A549 (cell line): ENCODE measurements at regions not wholly inside any gene's neighbourhood (a gene's known extent, or its start where the extent isn't known, plus 50 kb on each side); places are given as distances from the start of the nearest gene placed in this dataset.

Source experiments
- ATAC-seq, 2 experiments: fragments of 200-7000 bp in 1 of 2; fragments of >200 bp in 1 of 2; cut with Nextera tagmentation in 1 of 2; cut with Tn5 transposase in 1 of 2; 3 replicates each; pipeline versions ENCODE4 v1.8.0 to v1.9.1; 2018 to 2020; ENCODE audit warnings: mild to moderate bottlenecking in 1 of 2, moderate library complexity in 1 of 2
- CTCF ChIA-PET: fragments of 300-600 bp; sonication (Branson Sonifier 250); formaldehyde crosslinking; extraction: SDS; loops from one replicate; lab custom pipeline; 2021; ENCODE audit warnings: antibody characterized with exemption, inconsistent platforms; lab: Yijun Ruan, JAX
- POLR2A ChIA-PET: fragments of 350-600 bp; formaldehyde crosslinking; extraction: SDS; loops from one replicate; lab custom pipeline; 2021; ENCODE audit warnings: antibody characterized with exemption, inconsistent platforms; lab: Yijun Ruan, JAX
- DNase-seq, 2 experiments: peaks; one replicate each; pipeline versions ENCODE4 v3.0.0 to v3.0.0-alpha.2; 2011 to 2016; ENCODE audit warnings: low read depth in 1 of 2, low spot score in 1 of 2
- FAIRE-seq: peaks from 2 replicates; lab custom pipeline; 2011; peaks lifted over from hg19 to GRCh38; lab: Jason Lieb, UNC
- H3K27ac ChIP-seq, 2 experiments: fragments of >200 bp; sonication (Bioruptor Twin); formaldehyde crosslinking; 3 replicates each; pipeline ENCODE4 v1.5.1; 2016 to 2017
- H3K4me1 ChIP-seq: fragments of >200 bp; sonication (Bioruptor Twin); formaldehyde crosslinking; 3 replicates; pipeline ENCODE4 v1.6.1; 2016
- H3K4me2 ChIP-seq: fragments of >200 bp; sonication (Bioruptor Twin); formaldehyde crosslinking; 3 replicates; pipeline ENCODE4 v1.6.1; 2016
- H3K4me3 ChIP-seq: fragments of >200 bp; sonication (Bioruptor Twin); formaldehyde crosslinking; 3 replicates; pipeline ENCODE4 v1.5.1; 2016
- H3K9me3 ChIP-seq: fragments of >200 bp; sonication (Bioruptor Twin); formaldehyde crosslinking; 3 replicates; pipeline ENCODE4 v1.6.1; 2016
- BHLHE40 ChIP-seq: IDR thresholded peaks from 2 replicates; pipeline ENCODE4 v1.6.1; 2012; ENCODE audit warnings: low read depth, low read length, inconsistent platforms
- CBX2 ChIP-seq: fragments of 200-600 bp; sonication (generic); IDR thresholded peaks from 2 replicates; pipeline ENCODE4 v1.6.1; 2016; ENCODE audit warnings: low read depth, mild to moderate bottlenecking, borderline replicate concordance
- CEBPB ChIP-seq, 2 experiments: fragments of >200 bp in 1 of 2; sonication (Bioruptor Twin) in 1 of 2; formaldehyde crosslinking in 1 of 2; IDR thresholded peaks; 2 replicates each; pipeline ENCODE4 v1.6.1; 2012 to 2016
- CHD2 ChIP-seq: fragments of 150-350 bp; IDR thresholded peaks from 2 replicates; pipeline ENCODE4 v1.6.1; 2014; ENCODE audit warnings: low read length; ENCODE audit not compliant: partially characterized antibody
- CHD4 ChIP-seq: fragments of 200-600 bp; sonication (generic); IDR thresholded peaks from 2 replicates; pipeline ENCODE4 v1.6.1; 2016; ENCODE audit warnings: antibody characterized with exemption, mild to moderate bottlenecking, borderline replicate concordance
- EHMT2 ChIP-seq: fragments of 200-600 bp; sonication (generic); IDR thresholded peaks from 2 replicates; pipeline ENCODE4 v1.6.1; 2016; ENCODE audit warnings: antibody characterized with exemption, low read depth, mild to moderate bottlenecking, moderate library complexity
- EP300 ChIP-seq, 2 experiments: fragments of >200 bp; sonication (Bioruptor Twin); formaldehyde crosslinking; IDR thresholded peaks; 2 replicates in 1 of 2; 3 replicates in 1 of 2; pipeline ENCODE4 v1.6.1; 2016 to 2017
- FOSB ChIP-seq: fragments of 250-450 bp; sonication (Bioruptor Pico); IDR thresholded peaks from 2 replicates; pipeline ENCODE4 v1.5.0; 2020; ENCODE audit warnings: mild to moderate bottlenecking, moderate library complexity
- FOXS1 ChIP-seq: fragments of 250-450 bp; sonication (Bioruptor Pico); IDR thresholded peaks from 2 replicates; pipeline ENCODE4 v1.5.0; 2020; ENCODE audit warnings: mild to moderate bottlenecking, moderate library complexity
- GATA3 ChIP-seq: IDR thresholded peaks from 2 replicates; pipeline ENCODE4 v1.6.1; 2012; ENCODE audit warnings: borderline replicate concordance
- HDAC2 ChIP-seq: fragments of 200-600 bp; sonication (generic); IDR thresholded peaks from 2 replicates; pipeline ENCODE4 v1.6.1; 2016
- HOXB13 ChIP-seq: fragments of 250-450 bp; sonication (Bioruptor Pico); IDR thresholded peaks from 2 replicates; pipeline ENCODE4 v1.5.0; 2020; ENCODE audit warnings: low read depth, mild to moderate bottlenecking, moderate library complexity
- HOXB5 ChIP-seq: fragments of 250-450 bp; sonication (Bioruptor Pico); IDR thresholded peaks from 2 replicates; pipeline ENCODE4 v1.5.0; 2020; ENCODE audit warnings: mild to moderate bottlenecking, moderate library complexity
- JUN ChIP-seq, 2 experiments: fragments of >200 bp; sonication (Bioruptor Twin); formaldehyde crosslinking; IDR thresholded peaks; 2 replicates in 1 of 2; 3 replicates in 1 of 2; pipeline ENCODE4 v1.6.1; 2016 to 2017
- JUNB ChIP-seq: fragments of >200 bp; sonication (Bioruptor Twin); formaldehyde crosslinking; IDR thresholded peaks from 2 replicates; pipeline ENCODE4 v1.6.1; 2016
- KDM5A ChIP-seq: fragments of 200-600 bp; sonication (generic); IDR thresholded peaks from 2 replicates; pipeline ENCODE4 v1.6.1; 2016; ENCODE audit warnings: antibody characterized with exemption, mild to moderate bottlenecking
- MAFK ChIP-seq: fragments of 450-650 bp; IDR thresholded peaks from 2 replicates; pipeline ENCODE4 v1.6.1; 2014; ENCODE audit not compliant: partially characterized antibody
- MAZ ChIP-seq: fragments of 150-350 bp; IDR thresholded peaks from 2 replicates; pipeline ENCODE4 v1.6.1; 2014; ENCODE audit warnings: antibody characterized with exemption, low read depth, low read length, borderline replicate concordance
- MYC ChIP-seq: IDR thresholded peaks from 2 replicates; pipeline ENCODE4 v1.6.1; 2012; ENCODE audit warnings: mild to moderate bottlenecking, inconsistent platforms, low read length, improper control_type of control experiment, borderline replicate concordance
- NFE2L2 ChIP-seq: fragments of 150-350 bp; conservative IDR thresholded peaks from 2 replicates; pipeline ENCODE4 v1.6.1; 2014; ENCODE audit warnings: low read length
- NPAS2 ChIP-seq: fragments of 250-450 bp; sonication (Bioruptor Pico); IDR thresholded peaks from 2 replicates; pipeline ENCODE4 v1.8.0; 2022; ENCODE audit warnings: mild to moderate bottlenecking, moderate library complexity, borderline replicate concordance
- NR3C1 ChIP-seq: fragments of >200 bp; sonication (Bioruptor Twin); formaldehyde crosslinking; IDR thresholded peaks from 3 replicates; pipeline ENCODE4 v1.6.1; 2017
- PHF8 ChIP-seq: fragments of 200-600 bp; sonication (generic); IDR thresholded peaks from 2 replicates; pipeline ENCODE4 v1.6.1; 2016; ENCODE audit warnings: low read depth, mild to moderate bottlenecking, antibody characterized with exemption, moderate library complexity, borderline replicate concordance
- POLR2A ChIP-seq: IDR thresholded peaks from 2 replicates; pipeline ENCODE4 v1.6.1; 2012; ENCODE audit warnings: mild to moderate bottlenecking, low read length
- RAD21 ChIP-seq, 2 experiments: fragments of >200 bp in 1 of 2; sonication (Bioruptor Twin) in 1 of 2; formaldehyde crosslinking in 1 of 2; IDR thresholded peaks in 1 of 2; conservative IDR thresholded peaks in 1 of 2; 2 replicates in 1 of 2; 3 replicates in 1 of 2; pipeline ENCODE4 v1.6.1; 2012 to 2018; ENCODE audit warnings: inconsistent platforms in 1 of 2
- RARB ChIP-seq: fragments of 250-450 bp; sonication (Bioruptor Pico); IDR thresholded peaks from 2 replicates; pipeline ENCODE4 v1.8.0; 2021; ENCODE audit warnings: mild to moderate bottlenecking, moderate library complexity
- SMC3 ChIP-seq: fragments of >200 bp; sonication (Bioruptor Twin); formaldehyde crosslinking; IDR thresholded peaks from 3 replicates; pipeline ENCODE4 v1.6.1; 2018; ENCODE audit warnings: inconsistent platforms
- TFCP2L1 ChIP-seq: fragments of 250-450 bp; sonication (Bioruptor Pico); IDR thresholded peaks from 2 replicates; pipeline ENCODE4 v1.5.0; 2021; ENCODE audit warnings: mild to moderate bottlenecking
- TP53 ChIP-seq: fragments of 250-450 bp; sonication (Bioruptor Pico); IDR thresholded peaks from 2 replicates; pipeline ENCODE4 v1.5.0; 2021; ENCODE audit warnings: mild to moderate bottlenecking, moderate library complexity
- ZFP36 ChIP-seq: fragments of 450-650 bp; IDR thresholded peaks from 2 replicates; pipeline ENCODE4 v1.6.1; 2014; ENCODE audit warnings: borderline replicate concordance; ENCODE audit not compliant: partially characterized antibody
- ZNF302 ChIP-seq: fragments of 250-450 bp; sonication (Bioruptor Pico); IDR thresholded peaks from 2 replicates; pipeline ENCODE4 v1.9.0; 2021; ENCODE audit warnings: inconsistent platforms, mild to moderate bottlenecking, moderate library complexity
- WGBS: methylation state at CpG from one replicate; pipeline ENCODE4 v1.1.6; 2017; ENCODE audit errors: missing lambda C conversion rate; 5-methylcytosine and 5-hydroxymethylcytosine counted together
- TF ChIP-seq, protein P1 (sequence below): fragments of 250-450 bp; sonication (Bioruptor Pico); IDR thresholded peaks from 2 replicates; pipeline ENCODE4 v1.5.0; 2021; ENCODE audit warnings: mild to moderate bottlenecking, moderate library complexity, borderline replicate concordance
- TF ChIP-seq, protein P2 (sequence below): IDR thresholded peaks from 2 replicates; pipeline ENCODE4 v1.6.1; 2012
- TF ChIP-seq, protein P3 (sequence below): fragments of 250-450 bp; sonication (Bioruptor Pico); IDR thresholded peaks from 2 replicates; pipeline ENCODE4 v1.5.0; 2020; ENCODE audit warnings: low read depth, mild to moderate bottlenecking, moderate library complexity
- TF ChIP-seq, protein P4 (sequence below): fragments of >200 bp; sonication (Bioruptor Twin); formaldehyde crosslinking; IDR thresholded peaks from 2 replicates; pipeline ENCODE4 v1.6.1; 2016
- TF ChIP-seq, protein P5 (sequence below): fragments of 150-350 bp; IDR thresholded peaks from 2 replicates; pipeline ENCODE4 v1.6.1; 2014; ENCODE audit warnings: low read depth, mild to moderate bottlenecking, low read length
- TF ChIP-seq, protein P6 (sequence below): IDR thresholded peaks from 2 replicates; pipeline ENCODE4 v1.6.1; 2012

DNA sequence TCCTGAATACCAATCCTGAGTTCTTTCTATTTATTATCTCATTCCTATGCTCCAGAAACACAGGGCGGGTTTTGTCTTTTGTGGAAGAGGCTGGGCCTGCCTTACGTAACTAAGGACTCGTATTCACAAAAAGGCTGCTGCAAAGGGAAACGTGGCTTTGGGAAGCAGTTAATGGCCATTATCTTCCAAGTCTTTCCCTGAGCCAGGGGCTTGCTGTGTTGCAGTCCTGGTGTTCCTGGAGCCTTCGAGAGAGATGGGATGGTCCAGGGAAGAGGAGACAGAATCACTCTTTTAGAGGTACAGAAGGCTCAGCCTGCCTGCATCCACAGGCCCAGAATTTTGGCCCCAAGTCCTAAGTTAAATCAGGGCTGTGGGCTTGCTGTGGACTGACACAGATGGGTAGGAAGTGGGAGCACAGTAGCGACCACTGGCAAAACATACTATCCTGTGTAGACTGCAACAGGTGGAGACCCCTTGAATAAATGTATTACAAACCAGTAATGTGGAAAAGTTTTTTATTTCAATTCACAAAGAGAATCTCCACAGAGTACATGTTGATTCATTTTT is 139.4 kb upstream of the ST6GAL2 start:
- CTCF ChIA-PET: interaction anchor here (1.2 to 1.6 kb wide), 2 partner anchors 53 to 154 kb away, joined by 3 to 4 read pairs; no protein-coding TSS in a partner anchor
- H3K4me3 ChIP-seq: no peak overlapping the region
- POLR2A ChIA-PET: interaction anchor here (1.1 to 2.6 kb wide), 3 partner anchors 18 to 138 kb away, joined by 3 to 17 read pairs (median 8); partner anchors contain the start of gene ST6GAL2
- 0 out of 3 replicates have a peak, but pooled peaks cover 5% of the 10 kb centered on the region for H3K9me3 ChIP-seq
- H3K4me1 ChIP-seq: peaks cover 45% of the 10 kb centered on the region
- ATAC-seq (peak; percentile 45 to 62), FAIRE-seq (no peak), DNase-seq (peak in 1 of 2 experiments; percentile 74)
- 25% methylated on average over 6 of the region's 6 CpGs for WGBS
- peak overlapping the region; percentile 95 to 96 for H3K27ac ChIP-seq
- peak overlapping the region; percentile 70 for H3K4me2 ChIP-seq
- TF ChIP-seq HOXB13 (CRISPR knock-in tag) (peak; percentile 40; the same call in 1 of the 2 replicates), KDM5A (no peak), PHF8 (no peak), FOSB (CRISPR knock-in tag) (no peak), RARB (CRISPR knock-in tag) (peak; percentile 80; the same call in 1 of the 2 replicates), MYC (no peak), CEBPB (IDR thresholded peaks at IDR 0.05) (0 out of 4 replicates have a peak, but pooled peaks of 1 of the 2 experiments have one; percentile 14), RAD21 (conservative IDR thresholded peaks at IDR 0.05 in 1 of 2, IDR thresholded peaks at IDR 0.05 in 1 of 2) (peak in 1 of 2 experiments; percentile 20; a peak in 1 of 5 replicates), NPAS2 (CRISPR knock-in tag) (no peak), FOXS1 (no peak), TP53 (CRISPR knock-in tag) (no peak), SMC3 (no peak), HOXB5 (CRISPR knock-in tag) (peak; percentile 57; the same call in 1 of the 2 replicates), EHMT2 (no peak), BHLHE40 (no peak), TFCP2L1 (CRISPR knock-in tag) (no peak), EP300 (IDR thresholded peaks at IDR 0.05) (no peak), HDAC2 (no peak), CHD2 (no peak), MAZ (no peak), NFE2L2 (no peak), CHD4 (no peak), NR3C1 (no peak), POLR2A (no peak), JUNB (no peak), GATA3 (no peak), ZFP36 (no peak), CBX2 (no peak), ZNF302 (CRISPR knock-in tag) (no peak), MAFK (no peak), JUN (IDR thresholded peaks at IDR 0.05) (no peak)
- TF ChIP-seq, protein P1, sequence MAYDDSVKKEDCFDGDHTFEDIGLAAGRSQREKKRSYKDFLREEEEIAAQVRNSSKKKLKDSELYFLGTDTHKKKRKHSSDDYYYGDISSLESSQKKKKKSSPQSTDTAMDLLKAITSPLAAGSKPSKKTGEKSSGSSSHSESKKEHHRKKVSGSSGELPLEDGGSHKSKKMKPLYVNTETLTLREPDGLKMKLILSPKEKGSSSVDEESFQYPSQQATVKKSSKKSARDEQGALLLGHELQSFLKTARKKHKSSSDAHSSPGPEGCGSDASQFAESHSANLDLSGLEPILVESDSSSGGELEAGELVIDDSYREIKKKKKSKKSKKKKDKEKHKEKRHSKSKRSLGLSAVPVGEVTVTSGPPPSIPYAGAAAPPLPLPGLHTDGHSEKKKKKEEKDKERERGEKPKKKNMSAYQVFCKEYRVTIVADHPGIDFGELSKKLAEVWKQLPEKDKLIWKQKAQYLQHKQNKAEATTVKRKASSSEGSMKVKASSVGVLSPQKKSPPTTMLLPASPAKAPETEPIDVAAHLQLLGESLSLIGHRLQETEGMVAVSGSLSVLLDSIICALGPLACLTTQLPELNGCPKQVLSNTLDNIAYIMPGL (CRISPR knock-in tag): no peak
- TF ChIP-seq, protein P2, sequence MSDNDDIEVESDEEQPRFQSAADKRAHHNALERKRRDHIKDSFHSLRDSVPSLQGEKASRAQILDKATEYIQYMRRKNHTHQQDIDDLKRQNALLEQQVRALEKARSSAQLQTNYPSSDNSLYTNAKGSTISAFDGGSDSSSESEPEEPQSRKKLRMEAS: no peak; the same call in 1 of the 2 replicates
- TF ChIP-seq, protein P3, sequence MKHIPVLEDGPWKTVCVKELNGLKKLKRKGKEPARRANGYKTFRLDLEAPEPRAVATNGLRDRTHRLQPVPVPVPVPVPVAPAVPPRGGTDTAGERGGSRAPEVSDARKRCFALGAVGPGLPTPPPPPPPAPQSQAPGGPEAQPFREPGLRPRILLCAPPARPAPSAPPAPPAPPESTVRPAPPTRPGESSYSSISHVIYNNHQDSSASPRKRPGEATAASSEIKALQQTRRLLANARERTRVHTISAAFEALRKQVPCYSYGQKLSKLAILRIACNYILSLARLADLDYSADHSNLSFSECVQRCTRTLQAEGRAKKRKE (CRISPR knock-in tag): 0 out of 2 replicates have a peak, but pooled peaks have one; percentile 11
- TF ChIP-seq, protein P4, sequence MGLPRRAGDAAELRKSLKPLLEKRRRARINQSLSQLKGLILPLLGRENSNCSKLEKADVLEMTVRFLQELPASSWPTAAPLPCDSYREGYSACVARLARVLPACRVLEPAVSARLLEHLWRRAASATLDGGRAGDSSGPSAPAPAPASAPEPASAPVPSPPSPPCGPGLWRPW: no peak
- TF ChIP-seq, protein P5, sequence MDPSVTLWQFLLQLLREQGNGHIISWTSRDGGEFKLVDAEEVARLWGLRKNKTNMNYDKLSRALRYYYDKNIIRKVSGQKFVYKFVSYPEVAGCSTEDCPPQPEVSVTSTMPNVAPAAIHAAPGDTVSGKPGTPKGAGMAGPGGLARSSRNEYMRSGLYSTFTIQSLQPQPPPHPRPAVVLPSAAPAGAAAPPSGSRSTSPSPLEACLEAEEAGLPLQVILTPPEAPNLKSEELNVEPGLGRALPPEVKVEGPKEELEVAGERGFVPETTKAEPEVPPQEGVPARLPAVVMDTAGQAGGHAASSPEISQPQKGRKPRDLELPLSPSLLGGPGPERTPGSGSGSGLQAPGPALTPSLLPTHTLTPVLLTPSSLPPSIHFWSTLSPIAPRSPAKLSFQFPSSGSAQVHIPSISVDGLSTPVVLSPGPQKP: no peak
- TF ChIP-seq, protein P6, sequence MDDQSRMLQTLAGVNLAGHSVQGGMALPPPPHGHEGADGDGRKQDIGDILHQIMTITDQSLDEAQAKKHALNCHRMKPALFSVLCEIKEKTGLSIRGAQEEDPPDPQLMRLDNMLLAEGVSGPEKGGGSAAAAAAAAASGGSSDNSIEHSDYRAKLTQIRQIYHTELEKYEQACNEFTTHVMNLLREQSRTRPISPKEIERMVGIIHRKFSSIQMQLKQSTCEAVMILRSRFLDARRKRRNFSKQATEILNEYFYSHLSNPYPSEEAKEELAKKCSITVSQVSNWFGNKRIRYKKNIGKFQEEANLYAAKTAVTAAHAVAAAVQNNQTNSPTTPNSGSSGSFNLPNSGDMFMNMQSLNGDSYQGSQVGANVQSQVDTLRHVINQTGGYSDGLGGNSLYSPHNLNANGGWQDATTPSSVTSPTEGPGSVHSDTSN: no peak
